Activated T-helper 9 cell treated with anti-CD3 and anti-CD28 coated beads, Interleukin-2, amount 50 U/mL, for 16 hours (primary cell): ENCODE measurements at regions not wholly inside any gene's neighbourhood (a gene's known extent, or its start where the extent isn't known, plus 50 kb on each side); places are given as distances from the start of the nearest gene placed in this dataset.

Experiments
- DNase-seq: peaks from one replicate; pipeline ENCODE4 v3.0.0-alpha.2; 2020; ENCODE audit warnings: low read depth

- no peak for DNase-seq
Measured at GRCh38 chr4:181264893-181265292, 978.3 kb upstream of the TENM3 start.

- DNase-seq: no peak
Measured at GRCh38 chr4:181265370-181265769, 977.8 kb upstream of the TENM3 start.

- DNase-seq: no peak
Measured at GRCh38 chr4:181271116-181271640, 972.0 kb upstream of the TENM3 start.

GRCh38 chr4:181272422-181272821, 970.8 kb upstream of the TENM3 start:
- DNase-seq: no peak

- no peak for DNase-seq
Measured at GRCh38 chr4:181278941-181279340, 964.3 kb upstream of the TENM3 start.

GRCh38 chr4:181281451-181281850, 961.8 kb upstream of the TENM3 start:
- DNase-seq: no peak

- no peak for DNase-seq
Measured at GRCh38 chr4:181289198-181289597, 954.0 kb upstream of the TENM3 start.

- no peak for DNase-seq
Measured at GRCh38 chr4:181291615-181292014, 951.6 kb upstream of the TENM3 start.

- DNase-seq: no peak
Measured at GRCh38 chr4:181293014-181293413, 950.2 kb upstream of the TENM3 start.

GRCh38 chr4:181293541-181293940, 949.7 kb upstream of the TENM3 start:
- no peak for DNase-seq

- no peak for DNase-seq
Measured at GRCh38 chr4:181294421-181294820, 948.8 kb upstream of the TENM3 start.

GRCh38 chr4:181301735-181302710, 941.2 kb upstream of the TENM3 start:
- DNase-seq: no peak

- DNase-seq: no peak
Measured at GRCh38 chr4:181307824-181308223, 935.4 kb upstream of the TENM3 start.

- no peak for DNase-seq
Measured at GRCh38 chr4:181308476-181309312, 934.5 kb upstream of the TENM3 start.

GRCh38 chr4:181312066-181312465, 931.1 kb upstream of the TENM3 start:
- DNase-seq: no peak

- no peak for DNase-seq
Measured at GRCh38 chr4:181319629-181320028, 923.6 kb upstream of the TENM3 start.

GRCh38 chr4:181323061-181323460, 920.1 kb upstream of the TENM3 start:
- DNase-seq: no peak

- DNase-seq: no peak
Measured at GRCh38 chr4:181330654-181331201, 912.5 kb upstream of the TENM3 start.

GRCh38 chr4:181331214-181331613, 912.0 kb upstream of the TENM3 start:
- no peak for DNase-seq

- no peak for DNase-seq
Measured at GRCh38 chr4:181345931-181346330, 897.3 kb upstream of the TENM3 start.

- DNase-seq: no peak
Measured at GRCh38 chr4:181350615-181351415, 892.4 kb upstream of the TENM3 start.

GRCh38 chr4:181364504-181364903, 878.7 kb upstream of the TENM3 start:
- DNase-seq: no peak
